IMR-90 (cell line): ENCODE measurements at regions not wholly inside any gene's neighbourhood (a gene's known extent, or its start where the extent isn't known, plus 50 kb on each side); places are given as distances from the start of the nearest gene placed in this dataset.
"Not testable (repeated sequence)": the region's sequence is repeated elsewhere in the genome, so short reads cannot be mapped to it uniquely, and the experiment has no call there.

Experiments used
- CHD1 ChIP-seq: IDR thresholded peaks from 2 replicates; pipeline ENCODE4 v1.6.1; 2012; ENCODE audit warnings: low read depth, low read length, improper control_type of control experiment
- FOS ChIP-seq: fragments of 150-350 bp; IDR thresholded peaks from 2 replicates; pipeline ENCODE4 v1.6.1; 2016; ENCODE audit warnings: low read depth, low read length
- POLR2A ChIP-seq: IDR thresholded peaks from 2 replicates; pipeline ENCODE4 v1.6.1; 2012; ENCODE audit warnings: mild to moderate bottlenecking, low read depth, low read length
- RAD21 ChIP-seq: IDR thresholded peaks from 2 replicates; pipeline ENCODE4 v1.6.1; 2012; ENCODE audit warnings: low read length, improper control_type of control experiment
- RCOR1 ChIP-seq: IDR thresholded peaks from 2 replicates; pipeline ENCODE4 v1.6.1; 2012; ENCODE audit warnings: mild to moderate bottlenecking, low read length, improper control_type of control experiment; ENCODE audit not compliant: insufficient replicate concordance
- TF ChIP-seq, protein P1 (sequence below): conservative IDR thresholded peaks from 2 replicates; pipeline ENCODE4 v1.5.1; 2012; ENCODE audit warnings: mild to moderate bottlenecking, low read depth, low read length, improper control_type of control experiment

DNA sequence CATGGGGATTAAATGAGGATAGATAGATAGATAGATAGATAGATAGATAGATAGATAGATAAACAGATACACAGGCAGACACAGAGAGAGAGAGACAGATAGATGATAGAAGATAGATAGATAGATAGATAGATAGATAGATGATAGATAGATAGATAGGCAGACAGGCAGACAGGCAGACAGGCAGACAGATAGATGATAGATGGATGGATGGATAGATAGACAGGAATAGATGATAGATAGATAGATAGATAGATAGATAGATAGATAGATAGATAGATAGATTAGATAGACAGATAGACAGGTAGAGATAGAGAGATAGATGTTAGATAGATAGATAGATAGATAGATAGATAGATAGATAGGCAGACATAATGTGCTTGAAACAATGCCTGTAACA is 137.3 kb downstream of the MED10 start:
- TF ChIP-seq POLR2A, RCOR1, FOS, RAD21, CHD1: not testable (repeated sequence)
- TF ChIP-seq, protein P1, sequence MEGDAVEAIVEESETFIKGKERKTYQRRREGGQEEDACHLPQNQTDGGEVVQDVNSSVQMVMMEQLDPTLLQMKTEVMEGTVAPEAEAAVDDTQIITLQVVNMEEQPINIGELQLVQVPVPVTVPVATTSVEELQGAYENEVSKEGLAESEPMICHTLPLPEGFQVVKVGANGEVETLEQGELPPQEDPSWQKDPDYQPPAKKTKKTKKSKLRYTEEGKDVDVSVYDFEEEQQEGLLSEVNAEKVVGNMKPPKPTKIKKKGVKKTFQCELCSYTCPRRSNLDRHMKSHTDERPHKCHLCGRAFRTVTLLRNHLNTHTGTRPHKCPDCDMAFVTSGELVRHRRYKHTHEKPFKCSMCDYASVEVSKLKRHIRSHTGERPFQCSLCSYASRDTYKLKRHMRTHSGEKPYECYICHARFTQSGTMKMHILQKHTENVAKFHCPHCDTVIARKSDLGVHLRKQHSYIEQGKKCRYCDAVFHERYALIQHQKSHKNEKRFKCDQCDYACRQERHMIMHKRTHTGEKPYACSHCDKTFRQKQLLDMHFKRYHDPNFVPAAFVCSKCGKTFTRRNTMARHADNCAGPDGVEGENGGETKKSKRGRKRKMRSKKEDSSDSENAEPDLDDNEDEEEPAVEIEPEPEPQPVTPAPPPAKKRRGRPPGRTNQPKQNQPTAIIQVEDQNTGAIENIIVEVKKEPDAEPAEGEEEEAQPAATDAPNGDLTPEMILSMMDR, result not testable (repeated sequence)
